Heart left ventricle (tissue), 13 donors: ENCODE measurements at regions not wholly inside any gene's neighbourhood (a gene's known extent, or its start where the extent isn't known, plus 50 kb on each side); places are given as distances from the start of the nearest gene placed in this dataset.

Source experiments
- POLR2A ChIP-seq, 2 donors: fragments of 450-650 bp; IDR thresholded peaks; one replicate each; pipeline ENCODE4 v1.6.1; 2017; ENCODE audit warnings: antibody characterized with exemption in 2 of 2, mild to moderate bottlenecking in 2 of 2, moderate library complexity in 2 of 2
- TF ChIP-seq, protein P1 (sequence below), 12 donors: fragments of 200-600 bp; sonication (generic) in 4 of 12; IDR thresholded peaks; one replicate each; pipeline versions ENCODE4 v1.5.0 to v1.8.0; 2018 to 2022; ENCODE audit warnings: antibody characterized with exemption in 12 of 12, mild to moderate bottlenecking in 5 of 12
- donor health status: ischemic (EF 13 %, LVEDD 7.1; RV severe dilation, severe dysfunction).
- donor health status: DM: no; HTN: yes; CAD: no.
- donor health status: DM: no; HTN: no; CAD: no.
- donor health status: ischemic (EF 25% LVEDD 6.9; RV normal size, moderate dysfunction).
- donor health status: ischemic (EF 25% LVEDD 5.7; RV mildly dilated, moderate dysfunction).
- donor health status: ischemic (EF 35%, LVEDD 5.7; RV mildly dilated, moderate dysfunction).
- donor health status: nonischemic (EF 11% LVEDD 7.7; RV severe dilation, severe dysfunction).
- donor health status: DM: yes; HTN: yes; CAD: no.
- donor health status: PGD.
- donor health status: ischemic (EF 29% LVEDD 5.4; RV normal size, mild dysfunction).
- donor health status: nonischemic (EF 23%, LVEDD 6.1; RV moderate dilation, normal function).

DNA sequence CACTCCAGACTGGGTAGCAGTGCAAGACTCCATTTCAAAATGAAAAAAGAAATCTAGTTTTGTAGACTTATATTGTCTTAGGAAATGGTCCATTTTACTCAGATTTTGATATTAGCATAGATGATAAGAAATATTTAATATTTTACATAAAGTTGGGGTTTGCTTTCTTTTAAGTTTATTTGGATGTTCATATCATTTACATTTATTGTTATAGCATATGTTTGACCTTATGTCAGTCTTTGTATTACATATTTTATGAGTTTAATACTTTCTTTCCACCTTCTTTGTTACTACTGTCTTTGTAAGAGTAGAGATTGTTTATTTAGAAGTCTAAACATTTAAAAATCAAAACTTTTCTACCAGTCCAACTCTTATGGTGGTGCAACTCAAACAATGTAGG, 162.7 kb upstream of the OTX2 start:
- TF ChIP-seq, protein P1, sequence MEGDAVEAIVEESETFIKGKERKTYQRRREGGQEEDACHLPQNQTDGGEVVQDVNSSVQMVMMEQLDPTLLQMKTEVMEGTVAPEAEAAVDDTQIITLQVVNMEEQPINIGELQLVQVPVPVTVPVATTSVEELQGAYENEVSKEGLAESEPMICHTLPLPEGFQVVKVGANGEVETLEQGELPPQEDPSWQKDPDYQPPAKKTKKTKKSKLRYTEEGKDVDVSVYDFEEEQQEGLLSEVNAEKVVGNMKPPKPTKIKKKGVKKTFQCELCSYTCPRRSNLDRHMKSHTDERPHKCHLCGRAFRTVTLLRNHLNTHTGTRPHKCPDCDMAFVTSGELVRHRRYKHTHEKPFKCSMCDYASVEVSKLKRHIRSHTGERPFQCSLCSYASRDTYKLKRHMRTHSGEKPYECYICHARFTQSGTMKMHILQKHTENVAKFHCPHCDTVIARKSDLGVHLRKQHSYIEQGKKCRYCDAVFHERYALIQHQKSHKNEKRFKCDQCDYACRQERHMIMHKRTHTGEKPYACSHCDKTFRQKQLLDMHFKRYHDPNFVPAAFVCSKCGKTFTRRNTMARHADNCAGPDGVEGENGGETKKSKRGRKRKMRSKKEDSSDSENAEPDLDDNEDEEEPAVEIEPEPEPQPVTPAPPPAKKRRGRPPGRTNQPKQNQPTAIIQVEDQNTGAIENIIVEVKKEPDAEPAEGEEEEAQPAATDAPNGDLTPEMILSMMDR (IDR thresholded peaks at IDR 0.05), result no peak
- TF ChIP-seq POLR2A (IDR thresholded peaks at IDR 0.05), result no peak
